ENCODE measurements at regions not wholly inside any gene's neighbourhood (a gene's known extent, or its start where the extent isn't known, plus 50 kb on each side); places are given as distances from the start of the nearest gene placed in this dataset.

DNA sequence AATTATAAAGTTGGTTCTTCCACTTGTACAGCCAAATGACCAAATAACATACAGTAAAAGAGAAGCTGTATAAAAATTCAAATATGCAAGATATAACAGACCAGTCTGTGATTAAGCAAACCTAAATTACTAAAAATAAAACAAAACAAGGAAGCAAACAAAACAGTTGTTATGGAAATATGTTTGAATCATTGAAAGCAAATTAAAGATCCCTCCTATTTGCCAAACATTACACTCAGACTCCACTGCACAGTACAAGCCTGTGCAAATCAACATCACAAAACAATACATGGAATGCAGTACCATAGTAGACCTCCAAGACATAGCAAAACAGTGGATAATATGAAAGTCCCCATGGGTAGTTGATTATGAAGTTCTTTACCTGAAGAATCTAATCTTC is 288.1 kb upstream of the PTGER4 start:
- TF ChIP-seq, protein P1, sequence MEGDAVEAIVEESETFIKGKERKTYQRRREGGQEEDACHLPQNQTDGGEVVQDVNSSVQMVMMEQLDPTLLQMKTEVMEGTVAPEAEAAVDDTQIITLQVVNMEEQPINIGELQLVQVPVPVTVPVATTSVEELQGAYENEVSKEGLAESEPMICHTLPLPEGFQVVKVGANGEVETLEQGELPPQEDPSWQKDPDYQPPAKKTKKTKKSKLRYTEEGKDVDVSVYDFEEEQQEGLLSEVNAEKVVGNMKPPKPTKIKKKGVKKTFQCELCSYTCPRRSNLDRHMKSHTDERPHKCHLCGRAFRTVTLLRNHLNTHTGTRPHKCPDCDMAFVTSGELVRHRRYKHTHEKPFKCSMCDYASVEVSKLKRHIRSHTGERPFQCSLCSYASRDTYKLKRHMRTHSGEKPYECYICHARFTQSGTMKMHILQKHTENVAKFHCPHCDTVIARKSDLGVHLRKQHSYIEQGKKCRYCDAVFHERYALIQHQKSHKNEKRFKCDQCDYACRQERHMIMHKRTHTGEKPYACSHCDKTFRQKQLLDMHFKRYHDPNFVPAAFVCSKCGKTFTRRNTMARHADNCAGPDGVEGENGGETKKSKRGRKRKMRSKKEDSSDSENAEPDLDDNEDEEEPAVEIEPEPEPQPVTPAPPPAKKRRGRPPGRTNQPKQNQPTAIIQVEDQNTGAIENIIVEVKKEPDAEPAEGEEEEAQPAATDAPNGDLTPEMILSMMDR (conservative IDR thresholded peaks at IDR 0.05; ENCODE audit: low read length): no peak
- TF ChIP-seq EZH2phosphoT487 (IDR thresholded peaks at IDR 0.05; ENCODE audit: borderline replicate concordance): no peak

Data from Loucy (cell line).